B cell (primary cell): ENCODE measurements at regions not wholly inside any gene's neighbourhood (a gene's known extent, or its start where the extent isn't known, plus 50 kb on each side); places are given as distances from the start of the nearest gene placed in this dataset.

ENCODE experiments used
- ATAC-seq: fragments of 200-7000 bp; cut with Tn5 transposase; one replicate; pipeline ENCODE4 v1.10.0; 2021; ENCODE audit warnings: low read depth, mild to moderate bottlenecking, moderate number of reproducible peaks, moderate library complexity
- CTCF ChIA-PET: fragments of 350-600 bp; sonication (Branson Sonifier 250); formaldehyde crosslinking; loops from one replicate; lab custom pipeline; 2021; ENCODE audit warnings: antibody characterized with exemption, inconsistent platforms; lab: Charles Lee
- POLR2A ChIA-PET: fragments of 350-600 bp; sonication (Branson Sonifier 250); formaldehyde crosslinking; loops from one replicate; lab custom pipeline; 2021; ENCODE audit warnings: antibody characterized with exemption; lab: Charles Lee
- DNase-seq: peaks from one replicate; pipeline ENCODE4 v3.0.0; 2013
- H2AFZ ChIP-seq: 2 replicates; pipeline ENCODE4 v1.6.1; 2012; ENCODE audit warnings: mild to moderate bottlenecking, low read depth, low read length; ENCODE audit not compliant: insufficient read depth, poor library complexity, severe bottlenecking
- H3K27ac ChIP-seq, 2 donors: 1 replicate in 1 of 2; 2 replicates in 1 of 2; pipeline ENCODE4 v1.5.1; 2012 to 2013; ENCODE audit warnings: low read length in 2 of 2, mild to moderate bottlenecking in 2 of 2, moderate library complexity in 1 of 2
- H3K27me3 ChIP-seq, 4 experiments: fragments of 200-600 bp in 1 of 4; sonication (generic) in 1 of 4; replicated peaks in 1 of 4; 1 replicate in 2 of 4; 2 replicates in 2 of 4; pipeline versions ENCODE4 v1.6.1 to v1.7.0; 2013 to 2016; ENCODE audit warnings: low read length in 3 of 4, mild to moderate bottlenecking in 2 of 4, mixed read lengths in 1 of 4, moderate library complexity in 1 of 4; ENCODE audit not compliant: insufficient read depth in 4 of 4, control insufficient read depth in 3 of 4; ENCODE audit errors: control extremely low read depth in 1 of 4
- H3K36me3 ChIP-seq, 2 experiments: replicated peaks in 1 of 2; 1 replicate in 1 of 2; 2 replicates in 1 of 2; pipeline versions ENCODE4 v1.6.1 to v1.7.1; 2013; ENCODE audit warnings: low read length in 1 of 2; ENCODE audit not compliant: insufficient read depth in 2 of 2, control insufficient read depth in 1 of 2; ENCODE audit errors: control extremely low read depth in 1 of 2, extremely low read depth in 1 of 2
- H3K4me1 ChIP-seq, 2 donors: fragments of 200-600 bp in 1 of 2; sonication (generic) in 1 of 2; 1 replicate in 1 of 2; 2 replicates in 1 of 2; pipeline versions ENCODE4 v1.5.1 to v1.6.1; 2013 to 2017; ENCODE audit warnings: low read length in 2 of 2; ENCODE audit not compliant: control insufficient read depth in 2 of 2, insufficient read depth in 2 of 2
- H3K4me2 ChIP-seq: replicated peaks from 2 replicates; pipeline ENCODE3; 2012; ENCODE audit warnings: mild to moderate bottlenecking, low read depth, low read length; ENCODE audit not compliant: poor library complexity, severe bottlenecking
- H3K4me3 ChIP-seq, 5 experiments: fragments of 200-600 bp in 1 of 5; sonication (generic) in 1 of 5; 1 replicate in 3 of 5; 2 replicates in 2 of 5; pipeline versions ENCODE4 v1.5.1 to v1.7.0; 2011 to 2016; ENCODE audit warnings: low read length in 4 of 5, mild to moderate bottlenecking in 4 of 5, low read depth in 2 of 5, control low read depth in 1 of 5, moderate library complexity in 1 of 5; ENCODE audit not compliant: insufficient read depth in 1 of 5; ENCODE audit errors: control extremely low read depth in 1 of 5, extremely low read depth in 1 of 5
- H3K79me2 ChIP-seq: fragments of 200-600 bp; sonication (generic); one replicate; pipeline ENCODE4 v1.6.0; 2016; ENCODE audit warnings: low read length; ENCODE audit not compliant: control insufficient read depth, insufficient read depth
- H3K9ac ChIP-seq: fragments of 200-600 bp; sonication (generic); 2 replicates; pipeline ENCODE4 v1.6.1; 2017; ENCODE audit warnings: mild to moderate bottlenecking, low read length, moderate library complexity
- H3K9me3 ChIP-seq, 3 donors: one replicate each; pipeline versions ENCODE4 v1.6.1 to v1.7.1; 2013; ENCODE audit warnings: low read length in 2 of 3; ENCODE audit not compliant: control insufficient read depth in 2 of 3, insufficient read depth in 1 of 3; ENCODE audit errors: control extremely low read depth in 1 of 3
- H4K20me1 ChIP-seq: 2 replicates; pipeline ENCODE4 v1.6.0; 2012; ENCODE audit warnings: mild to moderate bottlenecking, low read length; ENCODE audit not compliant: insufficient read depth, control insufficient read depth, poor library complexity, severe bottlenecking
- H3K27ac Mint-ChIP-seq: one replicate; pipeline ENCODE4 v1.8.0; 2021; ENCODE audit warnings: mixed read lengths
- H3K27me3 Mint-ChIP-seq: one replicate; pipeline ENCODE4 v1.8.0; 2021; ENCODE audit warnings: mixed read lengths
- H3K4me1 Mint-ChIP-seq: one replicate; pipeline ENCODE4 v1.8.0; 2021; ENCODE audit warnings: mixed read lengths
- H3K4me3 Mint-ChIP-seq: one replicate; pipeline ENCODE4 v1.8.0; 2021; ENCODE audit warnings: mixed read lengths
- H3K9me3 Mint-ChIP-seq: one replicate; pipeline ENCODE4 v1.8.0; 2022; ENCODE audit warnings: mixed read lengths; ENCODE audit not compliant: insufficient read depth
- CTCF ChIP-seq: fragments of 200-600 bp; IDR thresholded peaks from one replicate; pipeline ENCODE4 v1.8.0; 2022; ENCODE audit warnings: antibody characterized with exemption, mild to moderate bottlenecking
- EZH2 ChIP-seq: IDR thresholded peaks from 2 replicates; pipeline ENCODE4 v1.6.1; 2012; ENCODE audit warnings: borderline replicate concordance, low read depth, mild to moderate bottlenecking, moderate library complexity, low read length; ENCODE audit not compliant: insufficient read depth, poor library complexity, severe bottlenecking
- WGBS: methylation state at CpG from one replicate; pipeline ENCODE4 v1.1.5; 2013; ENCODE audit warnings: missing lambda C conversion rate; ENCODE audit not compliant: insufficient coverage; 5-methylcytosine and 5-hydroxymethylcytosine counted together
- intact Hi-C: fragments of 100-400 bp; cut with micrococcal nuclease; formaldehyde crosslinking; loops from one replicate; pipeline ENCODE4 v1.10.0; 2022

DNA sequence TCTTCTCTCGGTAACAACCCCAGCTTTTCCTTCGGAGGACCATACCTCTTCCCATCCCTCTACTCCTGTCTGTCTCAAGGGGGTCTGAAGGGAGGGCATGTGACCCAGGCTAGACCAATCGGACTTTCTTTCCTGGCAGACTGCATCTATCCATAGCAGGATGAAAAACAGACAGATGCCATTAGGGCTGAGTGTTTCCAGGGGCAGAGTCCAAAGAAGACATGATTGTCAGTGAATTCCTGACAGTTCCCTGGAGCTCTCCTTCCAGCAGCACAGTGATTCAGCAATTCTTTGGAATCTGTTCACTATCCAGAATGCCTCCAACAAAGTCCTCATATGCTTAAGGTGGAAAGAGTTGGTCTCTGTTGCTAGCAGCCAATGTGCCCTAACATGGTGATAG lies 189.8 kb downstream of the KCTD12 start:
- POLR2A ChIA-PET = no interaction called here
- no peaks in the 10 kb centered on the region for H3K27me3 ChIP-seq
- H3K4me1 ChIP-seq = no peaks in the 10 kb centered on the region
- CTCF ChIA-PET = no interaction called here
- Mint-ChIP-seq H3K4me1 (no peaks in the 10 kb centered on the region), H3K27me3 (peaks cover 16% of the 10 kb centered on the region), H3K27ac (no peak overlapping the region), H3K9me3 (no peaks in the 10 kb centered on the region), H3K4me3 (no peak overlapping the region)
- DNase-seq (no peak), ATAC-seq (no peak)
- no peak for TF ChIP-seq CTCF
- no peak for TF ChIP-seq EZH2
- no peak overlapping the region for H3K4me3 ChIP-seq
- no peak overlapping the region for H3K4me2 ChIP-seq
- no peak overlapping the region for H2AFZ ChIP-seq
- intact Hi-C loops = no loop called here
- H3K79me2 ChIP-seq = no peaks in the 10 kb centered on the region
- no peaks in the 10 kb centered on the region for H3K36me3 ChIP-seq
- WGBS = 95% methylated on average over 3 of the region's 3 CpGs
- no peak overlapping the region for H3K9ac ChIP-seq
- H4K20me1 ChIP-seq = no peaks in the 10 kb centered on the region
- no peaks in the 10 kb centered on the region for H3K9me3 ChIP-seq
- no peak overlapping the region for H3K27ac ChIP-seq

GRCh38 chr13:76693086-76693485 lies 193.1 kb downstream of the KCTD12 start:
- Histone ChIP-seq H3K9me3 (no peaks in the 10 kb centered on the region), H3K4me2 (no peak overlapping the region), H3K79me2 (no peaks in the 10 kb centered on the region), H2AFZ (no peak overlapping the region), H3K9ac (no peak overlapping the region), H3K27ac (no peak overlapping the region), H3K4me3 (no peak overlapping the region), H4K20me1 (no peaks in the 10 kb centered on the region), H3K4me1 (no peaks in the 10 kb centered on the region), H3K27me3 (no peaks in the 10 kb centered on the region), H3K36me3 (no peaks in the 10 kb centered on the region)
- WGBS = no CpG with 5 or more reads among the region's 2 CpGs
- H3K9me3 Mint-ChIP-seq = no peaks in the 10 kb centered on the region
- TF ChIP-seq EZH2 = no peak
- TF ChIP-seq CTCF = no peak
- H3K27ac Mint-ChIP-seq = no peak overlapping the region
- intact Hi-C loops = no loop called here
- peaks cover 4% of the 10 kb centered on the region for H3K27me3 Mint-ChIP-seq
- ChIA-PET CTCF (no interaction called here), POLR2A (no interaction called here)
- no peaks in the 10 kb centered on the region for H3K4me1 Mint-ChIP-seq
- ATAC-seq = no peak
- H3K4me3 Mint-ChIP-seq = no peak overlapping the region
- no peak for DNase-seq
